ENCODE measurements at regions not wholly inside any gene's neighbourhood (a gene's known extent, or its start where the extent isn't known, plus 50 kb on each side); places are given as distances from the start of the nearest gene placed in this dataset.

- no peaks in the 10 kb centered on the region; the same call in 1 of the 2 replicates for H3K4me1 ChIP-seq (ENCODE audit: insufficient read depth, low read length)
- no peak overlapping the region for H3K27ac ChIP-seq (ENCODE audit: low read length)
- no peak overlapping the region for H3K4me2 ChIP-seq (ENCODE audit: low read length)
- H3K9me3 ChIP-seq (ENCODE audit: low read length) = no peaks in the 10 kb centered on the region
- DNase-seq (no peak), ATAC-seq (no peak)
- intact Hi-C loops (cut with micrococcal nuclease) = loop anchor here (2.0 kb wide), 1 partner anchor 16 kb away; no protein-coding TSS in a partner anchor
- no peak overlapping the region for H3K9ac ChIP-seq (ENCODE audit: low read length)
- H3F3A ChIP-seq (ENCODE audit: low read length, unreplicated experiment) = no peaks in the 10 kb centered on the region
- POLR2A ChIA-PET (ENCODE audit: unreplicated experiment) = no interaction called here
- H3K27me3 ChIP-seq (ENCODE audit: low read length) = no peaks in the 10 kb centered on the region
- TF ChIP-seq EZH2phosphoT487 (IDR thresholded peaks at IDR 0.05; ENCODE audit: borderline replicate concordance, low read length) (no peak), EZH2 (IDR thresholded peaks at IDR 0.05; ENCODE audit: low read length, unreplicated experiment) (no peak), CTCF (conservative IDR thresholded peaks at IDR 0.05; ENCODE audit: low read depth, low read length) (no peak)
- H3K36me3 ChIP-seq (ENCODE audit: low read depth, low read length) = no peaks in the 10 kb centered on the region
- H2AFZ ChIP-seq (ENCODE audit: low read length) = no peak overlapping the region
- CTCF ChIA-PET = no interaction called here
- H3K9me2 ChIP-seq (replicated peaks; ENCODE audit: low read length) = no peaks in the 10 kb centered on the region
- H4K20me1 ChIP-seq (ENCODE audit: low read length) = no peaks in the 10 kb centered on the region
- H3K4me3 ChIP-seq (ENCODE audit: low read length) = no peak overlapping the region
- no peaks in the 10 kb centered on the region for H3K79me2 ChIP-seq (ENCODE audit: low read length)
- no TSS peak for BruUV-seq (replicated peaks)
These were observed 335.8 kb upstream of the KAZN start for GRCh38 chr1:14262637-14263036.

GRCh38 chr1:14263225-14263624 lies 335.3 kb upstream of the KAZN start:
- TF ChIP-seq CTCF (conservative IDR thresholded peaks at IDR 0.05; ENCODE audit: low read depth, low read length) = no peak
- no peak for TF ChIP-seq EZH2 (IDR thresholded peaks at IDR 0.05; ENCODE audit: low read length, unreplicated experiment)
- no peak for TF ChIP-seq EZH2phosphoT487 (IDR thresholded peaks at IDR 0.05; ENCODE audit: borderline replicate concordance, low read length)
- Histone ChIP-seq H3K27me3 (ENCODE audit: low read length) (no peaks in the 10 kb centered on the region), H3K4me2 (ENCODE audit: low read length) (no peak overlapping the region), H3K9me2 (replicated peaks; ENCODE audit: low read length) (no peaks in the 10 kb centered on the region), H2AFZ (ENCODE audit: low read length) (no peak overlapping the region), H3K9ac (ENCODE audit: low read length) (no peak overlapping the region), H4K20me1 (ENCODE audit: low read length) (no peaks in the 10 kb centered on the region), H3F3A (ENCODE audit: low read length, unreplicated experiment) (no peaks in the 10 kb centered on the region), H3K4me1 (ENCODE audit: insufficient read depth, low read length) (no peaks in the 10 kb centered on the region; the same call in 1 of the 2 replicates), H3K27ac (ENCODE audit: low read length) (no peak overlapping the region), H3K79me2 (ENCODE audit: low read length) (no peaks in the 10 kb centered on the region), H3K36me3 (ENCODE audit: low read depth, low read length) (no peaks in the 10 kb centered on the region), H3K9me3 (ENCODE audit: low read length) (no peaks in the 10 kb centered on the region), H3K4me3 (ENCODE audit: low read length) (no peak overlapping the region)
- BruUV-seq (replicated peaks) = no TSS peak
- ChIA-PET CTCF (no interaction called here), POLR2A (ENCODE audit: unreplicated experiment) (no interaction called here)
- ATAC-seq (no peak), DNase-seq (no peak)
- intact Hi-C loops (cut with micrococcal nuclease) = loop anchor here (2.0 kb wide), 1 partner anchor 16 kb away; no protein-coding TSS in a partner anchor

- Histone ChIP-seq H3K27me3 (ENCODE audit: low read length) (no peaks in the 10 kb centered on the region), H2AFZ (ENCODE audit: low read length) (no peak overlapping the region), H3K4me1 (ENCODE audit: insufficient read depth, low read length) (no peaks in the 10 kb centered on the region; the same call in 1 of the 2 replicates), H3K4me2 (ENCODE audit: low read length) (no peak overlapping the region), H3K9me2 (replicated peaks; ENCODE audit: low read length) (no peaks in the 10 kb centered on the region), H3K36me3 (ENCODE audit: low read depth, low read length) (no peaks in the 10 kb centered on the region), H4K20me1 (ENCODE audit: low read length) (no peaks in the 10 kb centered on the region), H3K79me2 (ENCODE audit: low read length) (no peaks in the 10 kb centered on the region), H3K9me3 (ENCODE audit: low read length) (no peaks in the 10 kb centered on the region), H3K9ac (ENCODE audit: low read length) (no peak overlapping the region), H3K27ac (ENCODE audit: low read length) (no peak overlapping the region), H3F3A (ENCODE audit: low read length, unreplicated experiment) (no peaks in the 10 kb centered on the region), H3K4me3 (ENCODE audit: low read length) (no peak overlapping the region)
- intact Hi-C loops (cut with micrococcal nuclease) = loop anchor here (2.0 kb wide), 1 partner anchor 17 kb away; no protein-coding TSS in a partner anchor
- ChIA-PET POLR2A (ENCODE audit: unreplicated experiment) (no interaction called here), CTCF (no interaction called here)
- TF ChIP-seq EZH2phosphoT487 (IDR thresholded peaks at IDR 0.05; ENCODE audit: borderline replicate concordance, low read length) (no peak), EZH2 (IDR thresholded peaks at IDR 0.05; ENCODE audit: low read length, unreplicated experiment) (no peak), CTCF (conservative IDR thresholded peaks at IDR 0.05; ENCODE audit: low read depth, low read length) (no peak)
- DNase-seq = no peak
- BruUV-seq (replicated peaks) = no TSS peak
- ATAC-seq = no peak
These were observed 334.8 kb upstream of the KAZN start for GRCh38 chr1:14263671-14264070.
